ENCODE measurements at regions not wholly inside any gene's neighbourhood (a gene's known extent, or its start where the extent isn't known, plus 50 kb on each side); places are given as distances from the start of the nearest gene placed in this dataset.

- no peak overlapping the region for H2AK5ac ChIP-seq (ENCODE audit: low read depth, low read length)
- no peaks in the 10 kb centered on the region for H3K79me1 ChIP-seq (ENCODE audit: low read depth, low read length)
- WGBS, 2 experiments (ENCODE audit: extremely low coverage in 1 of 2, insufficient coverage in 1 of 2, insufficient read length in 1 of 2, insufficient replicate concordance in 2 of 2, low coverage in 1 of 2, low lambda C conversion rate in 2 of 2, missing lambda C conversion rate in 1 of 2), result 86% methylated on average over 2 of the region's 2 CpGs; no CpG with 5 or more reads in 1 of the 2 experiments
- H3K4me1 ChIP-seq (replicated peaks in 1 of 4; ENCODE audit: control insufficient read depth in 3 of 4, insufficient read depth in 4 of 4, low read length in 3 of 4), result no peaks in the 10 kb centered on the region
- FAIRE-seq (no peak), DNase-seq (ENCODE audit: low read depth in 1 of 2, low spot score in 2 of 2) (no peak)
- H2BK120ac ChIP-seq (replicated peaks; ENCODE audit: low read depth, low read length), result no peak overlapping the region
- ChIA-PET CTCF (ENCODE audit: partially characterized antibody) (no interaction called here), POLR2A (ENCODE audit: partially characterized antibody) (no interaction called here)
- H4K5ac ChIP-seq (ENCODE audit: insufficient read length, low read depth, low read length), result no peak overlapping the region
- H4K8ac ChIP-seq (ENCODE audit: extremely low read depth, insufficient read depth, low read length), result no peak overlapping the region
- no peak overlapping the region for H3K56ac ChIP-seq (replicated peaks; ENCODE audit: insufficient read length, low read depth, low read length)
- no peak overlapping the region for H3K27ac ChIP-seq (ENCODE audit: low read depth, low read length)
- H2BK5ac ChIP-seq (ENCODE audit: low read depth, low read length), result no peak overlapping the region
- H3K36me3 ChIP-seq (ENCODE audit: control insufficient read depth in 2 of 4, insufficient read depth in 4 of 4, low read length in 3 of 4), result no peaks in the 10 kb centered on the region
- no peaks in the 10 kb centered on the region for H3K27me3 ChIP-seq (replicated peaks in 1 of 4; ENCODE audit: control insufficient read depth in 3 of 4, extremely low read depth in 1 of 4, insufficient read depth in 3 of 4, low read length in 3 of 4)
- no peaks in the 10 kb centered on the region for H4K20me1 ChIP-seq (replicated peaks in 1 of 2; ENCODE audit: control insufficient read depth in 1 of 2, insufficient read depth in 2 of 2, low read length in 2 of 2)
- H3K23ac ChIP-seq (ENCODE audit: insufficient read length), result no peak overlapping the region
- no peak overlapping the region for H4K91ac ChIP-seq (replicated peaks; ENCODE audit: insufficient read length, low read length)
- no peak overlapping the region for H3K4me3 ChIP-seq (ENCODE audit: extremely low read depth in 1 of 4, insufficient read depth in 2 of 4, low read depth in 3 of 4, low read length in 4 of 4)
- H2BK15ac ChIP-seq (ENCODE audit: low read length), result no peak overlapping the region
- no peak overlapping the region for H3K14ac ChIP-seq (ENCODE audit: insufficient read length)
- no peak overlapping the region for H2AFZ ChIP-seq (ENCODE audit: low read length)
- H3K4ac ChIP-seq (replicated peaks; ENCODE audit: insufficient read length, low read depth, low read length), result no peak overlapping the region
- H3K4me2 ChIP-seq (ENCODE audit: insufficient read depth in 1 of 2, low read depth in 2 of 2, low read length in 2 of 2), result no peak overlapping the region
- H2BK20ac ChIP-seq (ENCODE audit: low read length), result no peak overlapping the region
- no peak overlapping the region for H3K18ac ChIP-seq (ENCODE audit: extremely low read depth, low read length)
- no peak overlapping the region for H2BK12ac ChIP-seq (ENCODE audit: low read depth, low read length)
- no peaks in the 10 kb centered on the region for H3K9me3 ChIP-seq (ENCODE audit: insufficient read depth in 2 of 2, low read depth in 1 of 2, low read length in 1 of 2)
- H3K79me2 ChIP-seq (ENCODE audit: control insufficient read depth in 1 of 2, insufficient read depth in 2 of 2, low read length in 2 of 2), result no peaks in the 10 kb centered on the region
- H3K9ac ChIP-seq (replicated peaks in 1 of 4; ENCODE audit: extremely low read depth in 1 of 4, low read depth in 3 of 4, low read length in 3 of 4), result no peak overlapping the region
- H3K23me2 ChIP-seq (ENCODE audit: low read depth, low read length), result no peaks in the 10 kb centered on the region; the same call in 1 of the 2 replicates
- no peak for TF ChIP-seq POLR2A (IDR thresholded peaks at IDR 0.05; ENCODE audit: control extremely low read depth in 1 of 2, low read depth in 2 of 2, low read length in 2 of 2)
- TF ChIP-seq CTCF (IDR thresholded peaks at IDR 0.05; ENCODE audit: control extremely low read depth in 1 of 3, insufficient read depth in 1 of 3, low read depth in 1 of 3, low read length in 3 of 3), result no peak
- no peak for TF ChIP-seq EP300 (IDR thresholded peaks at IDR 0.05; ENCODE audit: borderline replicate concordance in 1 of 2, low read depth in 2 of 2, low read length in 2 of 2)
- no peak for TF ChIP-seq TAF7 (optimal IDR thresholded peaks at IDR 0.05; ENCODE audit: borderline replicate concordance, low read depth, low read length)
- TF ChIP-seq KDM5A (IDR thresholded peaks at IDR 0.05; ENCODE audit: low read length), result no peak
Measured at GRCh38 chr6:145070791-145071190, 664.5 kb downstream of the EPM2A start.

Measured in H1 (cell line).